Psoas muscle (tissue), 7 donors: ENCODE measurements at regions not wholly inside any gene's neighbourhood (a gene's known extent, or its start where the extent isn't known, plus 50 kb on each side); places are given as distances from the start of the nearest gene placed in this dataset.
A peak's percentile ranks its signal among the peaks of the same experiment; 100 is the strongest.

Experiments used
- ATAC-seq, 4 donors: fragments of 200-7000 bp; cut with Tn5 transposase; one replicate each; pipeline ENCODE4 v1.9.1; 2020; ENCODE audit warnings: moderate library complexity in 3 of 4, mild to moderate bottlenecking in 2 of 4
- DNase-seq, 2 donors: peaks; one replicate each; pipeline ENCODE4 v3.0.0-alpha.2; 2020
- H3K27ac ChIP-seq: fragments of 200-600 bp; one replicate; pipeline ENCODE4 v1.8.0; 2022
- H3K27me3 ChIP-seq, 3 donors: fragments of 200-600 bp in 1 of 3; one replicate each; pipeline versions ENCODE4 v1.6.1 to v1.8.0; 2013 to 2022; ENCODE audit warnings: low read length in 2 of 3, mild to moderate bottlenecking in 2 of 3, moderate library complexity in 1 of 3; ENCODE audit not compliant: insufficient read depth in 3 of 3
- H3K36me3 ChIP-seq, 2 donors: fragments of 200-600 bp in 1 of 2; one replicate each; pipeline versions ENCODE4 v1.6.1 to v1.8.0; 2013 to 2022; ENCODE audit warnings: low read depth in 1 of 2, mild to moderate bottlenecking in 1 of 2, moderate library complexity in 1 of 2; ENCODE audit not compliant: insufficient read depth in 1 of 2
- H3K4me1 ChIP-seq: fragments of 200-600 bp; one replicate; pipeline ENCODE4 v1.8.0; 2022
- H3K4me3 ChIP-seq: fragments of 200-600 bp; one replicate; pipeline ENCODE4 v1.8.0; 2022; ENCODE audit warnings: mild to moderate bottlenecking
- H3K9me3 ChIP-seq: fragments of 200-600 bp; one replicate; pipeline ENCODE4 v1.8.0; 2022
- CTCF ChIP-seq: fragments of 200-600 bp; IDR thresholded peaks from one replicate; pipeline ENCODE4 v1.8.0; 2022; ENCODE audit warnings: antibody characterized with exemption
- WGBS, 3 donors: extraction: QIAGEN DNeasy Blood & Tissue Kit; methylation state at CpG; one replicate each; pipeline versions ENCODE4 v1.1.6 to v1.1.7; 2013; 5-methylcytosine and 5-hydroxymethylcytosine counted together
- intact Hi-C, 2 donors: fragments of 100-400 bp; cut with DNase I; formaldehyde crosslinking; loops; one replicate each; pipeline versions ENCODE4 v1.11.0 to v1.14.2; 2022
- donor health status: healthy with polysubstance abuse.
- donor health status: DM: no; HTN: no; CAD: no; lungs with moderate emphysema.
- donor health status: Bipolar disorder and iron deficiency.
- donor health status: healthy.
- donor health status: DM: yes; HTN: yes; CAD: no.
- donor health status: DM: no; HTN: no; CAD: no.
- donor health status: DM: yes; HTN: yes; CAD: no.

GRCh38 chr9:88236511-88237478 is 98.5 kb upstream of the SPATA31C2 start:
- DNase-seq: no peak
- no peaks in the 10 kb centered on the region for H3K36me3 ChIP-seq
- no peak overlapping the region for H3K27ac ChIP-seq
- TF ChIP-seq CTCF: no peak
- no peaks in the 10 kb centered on the region for H3K27me3 ChIP-seq
- no peaks in the 10 kb centered on the region for H3K9me3 ChIP-seq
- no peaks in the 10 kb centered on the region for H3K4me1 ChIP-seq
- WGBS, 3 donors: 17 to 25% (median 25%) methylated on average over 18 of the region's 18 CpGs
- H3K4me3 ChIP-seq: no peak overlapping the region
- peak in 1 of 4 donors; percentile 40 for ATAC-seq
- intact Hi-C loops: no loop called here

GRCh38 chr9:88235615-88236014 is 97.3 kb upstream of the SPATA31C2 start:
- Histone ChIP-seq H3K27me3 (no peaks in the 10 kb centered on the region), H3K4me3 (no peak overlapping the region), H3K27ac (no peak overlapping the region), H3K9me3 (no peaks in the 10 kb centered on the region), H3K36me3 (no peaks in the 10 kb centered on the region), H3K4me1 (no peaks in the 10 kb centered on the region)
- no peak for DNase-seq
- TF ChIP-seq CTCF: no peak
- no peak for ATAC-seq
- 62 to 75% (median 69%) methylated on average over 2 of the region's 2 CpGs for WGBS, 3 donors
- intact Hi-C loops: no loop called here

- TF ChIP-seq CTCF: no peak
- DNase-seq: no peak
- ATAC-seq: no peak
- intact Hi-C loops: no loop called here
- Histone ChIP-seq H3K9me3 (no peaks in the 10 kb centered on the region), H3K27ac (no peak overlapping the region), H3K36me3 (no peaks in the 10 kb centered on the region), H3K4me3 (no peak overlapping the region), H3K27me3 (no peaks in the 10 kb centered on the region), H3K4me1 (no peaks in the 10 kb centered on the region)
- WGBS, 3 donors: 41 to 58% (median 50%) methylated on average over 8 of the region's 8 CpGs
Measured at GRCh38 chr9:88234114-88234513, 95.8 kb upstream of the SPATA31C2 start.

GRCh38 chr9:88233091-88233490 is 94.8 kb upstream of the SPATA31C2 start:
- Histone ChIP-seq H3K4me3 (no peak overlapping the region), H3K36me3 (no peaks in the 10 kb centered on the region), H3K27me3 (no peaks in the 10 kb centered on the region), H3K9me3 (no peaks in the 10 kb centered on the region), H3K27ac (no peak overlapping the region), H3K4me1 (no peaks in the 10 kb centered on the region)
- 87 to 100% (median 92%) methylated on average over 2 of the region's 2 CpGs for WGBS, 3 donors
- TF ChIP-seq CTCF: no peak
- DNase-seq: no peak
- ATAC-seq: no peak
- intact Hi-C loops: no loop called here
